Fibroblast of pulmonary artery (primary cell): ENCODE measurements at regions not wholly inside any gene's neighbourhood (a gene's known extent, or its start where the extent isn't known, plus 50 kb on each side); places are given as distances from the start of the nearest gene placed in this dataset.
"Not testable (repeated sequence)": the region's sequence is repeated elsewhere in the genome, so short reads cannot be mapped to it uniquely, and the experiment has no call there.

Experiments used
- DNase-seq: peaks from one replicate; pipeline ENCODE4 v3.0.0-alpha.2; 2010; ENCODE audit warnings: low read depth
- H3K4me3 ChIP-seq: replicated peaks from 2 replicates; pipeline ENCODE4 v1.5.1; 2011; ENCODE audit warnings: low read depth, mild to moderate bottlenecking, control low read depth, low read length, moderate library complexity
- CTCF ChIP-seq: IDR thresholded peaks from 2 replicates; pipeline ENCODE4 v1.5.1; 2011; ENCODE audit warnings: mild to moderate bottlenecking, control low read depth, low read length, inconsistent platforms; ENCODE audit errors: missing control alignments

DNA sequence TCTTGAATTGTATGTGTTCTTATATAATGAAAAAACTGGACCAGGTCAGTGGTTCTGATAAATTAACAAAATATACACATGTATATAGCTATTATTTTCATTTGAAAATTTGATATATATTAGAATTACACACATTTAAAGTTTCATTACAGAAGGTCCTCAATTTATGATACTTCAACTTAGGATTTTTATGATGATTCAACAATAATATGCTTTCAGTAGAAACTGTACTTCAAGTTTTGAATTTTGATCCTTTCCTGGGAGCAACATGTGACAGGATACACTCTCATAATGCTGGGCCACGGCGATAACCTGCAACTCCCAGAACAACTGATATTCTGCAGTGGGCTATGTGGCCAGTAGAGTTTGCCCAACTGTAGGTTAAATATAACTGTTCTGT lies 344.7 kb downstream of the TAF11L14 start:
- no peak for TF ChIP-seq CTCF
- DNase-seq: no peak
- H3K4me3 ChIP-seq: no peak overlapping the region

GRCh38 chr5:17982626-17983025 lies 348.4 kb downstream of the TAF11L14 start:
- not testable (repeated sequence) for H3K4me3 ChIP-seq, DNase-seq

GRCh38 chr5:17989036-17989435 lies 354.8 kb downstream of the TAF11L14 start:
- DNase-seq: no peak
- no peak for TF ChIP-seq CTCF
- H3K4me3 ChIP-seq: no peak overlapping the region

GRCh38 chr5:17989567-17990563 lies 355.6 kb downstream of the TAF11L14 start:
- H3K4me3 ChIP-seq: no peak overlapping the region
- TF ChIP-seq CTCF: no peak
- no peak for DNase-seq

DNA sequence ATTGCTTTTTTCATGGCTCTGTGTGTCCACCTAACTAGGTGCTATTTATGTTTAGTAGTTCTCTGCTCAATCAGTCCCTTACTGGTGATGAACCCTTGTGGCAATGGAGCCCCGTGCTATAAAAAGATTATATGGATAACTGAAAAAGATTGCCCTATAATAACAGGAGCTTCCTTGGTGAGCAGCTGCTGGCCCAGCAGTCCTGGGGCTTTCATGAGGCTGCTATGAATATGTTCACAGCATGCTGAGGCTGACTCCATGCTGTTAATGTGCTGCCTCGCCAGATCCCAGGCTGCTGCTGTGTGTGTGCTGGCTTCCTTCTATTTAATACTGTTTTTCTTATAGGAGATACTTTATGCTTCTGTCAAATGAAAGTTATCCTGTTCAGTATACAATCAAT lies 357.5 kb downstream of the TAF11L14 start:
- no peak for TF ChIP-seq CTCF
- no peak overlapping the region for H3K4me3 ChIP-seq
- DNase-seq: no peak

- no peak for TF ChIP-seq CTCF
- no peak overlapping the region for H3K4me3 ChIP-seq
- DNase-seq: no peak
Measured at GRCh38 chr5:17992291-17992690, 358.0 kb downstream of the TAF11L14 start.

DNA sequence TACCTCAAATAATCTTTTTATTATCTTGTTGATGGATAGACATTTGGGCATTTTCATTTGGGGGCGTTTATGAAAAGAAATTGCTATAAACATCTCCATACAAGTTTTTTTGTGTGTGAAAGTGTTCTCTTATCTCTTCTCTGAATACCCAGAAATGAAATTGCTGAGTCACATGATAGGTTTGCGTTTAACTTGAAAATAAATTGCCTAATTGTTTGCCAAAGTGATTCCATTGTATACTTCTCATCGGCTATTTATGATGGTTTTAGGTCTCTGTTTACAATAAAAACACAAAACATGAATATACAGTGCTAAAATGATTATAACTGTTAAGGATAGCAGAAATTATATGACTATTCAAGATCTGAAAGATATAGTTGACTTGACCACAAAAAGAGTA lies 361.7 kb downstream of the TAF11L14 start:
- no peak for TF ChIP-seq CTCF
- DNase-seq: no peak
- H3K4me3 ChIP-seq: no peak overlapping the region
